ENCODE measurements at regions not wholly inside any gene's neighbourhood (a gene's known extent, or its start where the extent isn't known, plus 50 kb on each side); places are given as distances from the start of the nearest gene placed in this dataset.

GRCh38 chr11:101264306-101264705 is 134.7 kb upstream of the PGR start:
- TF ChIP-seq SUZ12 (IDR thresholded peaks at IDR 0.05): no peak
- TF ChIP-seq L3MBTL2 (conservative IDR thresholded peaks at IDR 0.05): no peak
- TF ChIP-seq ZNF384 (IDR thresholded peaks at IDR 0.05): no peak
- no peak for TF ChIP-seq HDGF (IDR thresholded peaks at IDR 0.05; ENCODE audit: borderline replicate concordance)
- no peak for TF ChIP-seq FOXK2 (IDR thresholded peaks at IDR 0.05)
- TF ChIP-seq ARNT (IDR thresholded peaks at IDR 0.05): no peak
- TF ChIP-seq SP1 (IDR thresholded peaks at IDR 0.05): no peak
- TF ChIP-seq BHLHE40 (IDR thresholded peaks at IDR 0.05; ENCODE audit: borderline replicate concordance): no peak
- TF ChIP-seq FOXM1 (IDR thresholded peaks at IDR 0.05; ENCODE audit: borderline replicate concordance): no peak
- no peak for TF ChIP-seq PKNOX1 (IDR thresholded peaks at IDR 0.05)
- TF ChIP-seq CTBP1 (IDR thresholded peaks at IDR 0.05; ENCODE audit: borderline replicate concordance): no peak
- no peak for TF ChIP-seq TARDBP (IDR thresholded peaks at IDR 0.05)
- no peak for TF ChIP-seq ELF4 (IDR thresholded peaks at IDR 0.05)

All from HEK293T (cell line).